ENCODE measurements at regions not wholly inside any gene's neighbourhood (a gene's known extent, or its start where the extent isn't known, plus 50 kb on each side); places are given as distances from the start of the nearest gene placed in this dataset.
"Not testable (repeated sequence)": the region's sequence is repeated elsewhere in the genome, so short reads cannot be mapped to it uniquely, and the experiment has no call there.

- DNase-seq (ENCODE audit: low read depth), result no peak
Measured at GRCh38 chr17:72175787-72176515, 55.1 kb downstream of the SOX9 start.

- no peak for DNase-seq (ENCODE audit: low read depth)
Measured at GRCh38 chr17:72176516-72176851, 55.7 kb downstream of the SOX9 start.

GRCh38 chr17:72176951-72177660 is 56.3 kb downstream of the SOX9 start:
- DNase-seq (ENCODE audit: low read depth), result no peak

GRCh38 chr17:72177738-72178137 is 56.9 kb downstream of the SOX9 start:
- no peak for DNase-seq (ENCODE audit: low read depth)

- DNase-seq (ENCODE audit: low read depth), result no peak
Measured at GRCh38 chr17:72182371-72182873, 61.6 kb downstream of the SOX9 start.

- no peak for DNase-seq (ENCODE audit: low read depth)
Measured at GRCh38 chr17:72183194-72183685, 62.4 kb downstream of the SOX9 start.

- no peak for DNase-seq (ENCODE audit: low read depth)
Measured at GRCh38 chr17:72184805-72185204, 64.0 kb downstream of the SOX9 start.

GRCh38 chr17:72185564-72185963 is 64.7 kb downstream of the SOX9 start:
- DNase-seq (ENCODE audit: low read depth), result no peak

- no peak for DNase-seq (ENCODE audit: low read depth)
Measured at GRCh38 chr17:72187556-72187955, 66.7 kb downstream of the SOX9 start.

GRCh38 chr17:72188801-72189200 is 68.0 kb downstream of the SOX9 start:
- no peak for DNase-seq (ENCODE audit: low read depth)

- DNase-seq (ENCODE audit: low read depth), result no peak
Measured at GRCh38 chr17:72189768-72190593, 69.2 kb downstream of the SOX9 start.

- no peak for DNase-seq (ENCODE audit: low read depth)
Measured at GRCh38 chr17:72191356-72191755, 70.5 kb downstream of the SOX9 start.

- DNase-seq (ENCODE audit: low read depth), result no peak
Measured at GRCh38 chr17:72191921-72192799, 71.3 kb downstream of the SOX9 start.

GRCh38 chr17:72192800-72193192 is 72.0 kb downstream of the SOX9 start:
- DNase-seq (ENCODE audit: low read depth), result no peak

- no peak for DNase-seq (ENCODE audit: low read depth)
Measured at GRCh38 chr17:72193391-72194106, 72.7 kb downstream of the SOX9 start.

GRCh38 chr17:72194107-72194440 is 73.3 kb downstream of the SOX9 start:
- DNase-seq (ENCODE audit: low read depth), result not testable (repeated sequence)

- no peak for DNase-seq (ENCODE audit: low read depth)
Measured at GRCh38 chr17:72199256-72199655, 78.4 kb downstream of the SOX9 start.

GRCh38 chr17:72204742-72205141 is 83.9 kb downstream of the SOX9 start:
- no peak for DNase-seq (ENCODE audit: low read depth)

GRCh38 chr17:72205357-72205756 is 84.5 kb downstream of the SOX9 start:
- no peak for DNase-seq (ENCODE audit: low read depth)

GRCh38 chr17:72205822-72206221 is 85.0 kb downstream of the SOX9 start:
- DNase-seq (ENCODE audit: low read depth), result no peak

- no peak for DNase-seq (ENCODE audit: low read depth)
Measured at GRCh38 chr17:72206376-72206775, 85.6 kb downstream of the SOX9 start.

Measured in activated T-helper 9 cell treated with anti-CD3 and anti-CD28 coated beads, Interleukin-2, amount 50 U/mL, for 16 hours (primary cell).